ENCODE measurements at regions not wholly inside any gene's neighbourhood (a gene's known extent, or its start where the extent isn't known, plus 50 kb on each side); places are given as distances from the start of the nearest gene placed in this dataset.
"Not testable (repeated sequence)": the region's sequence is repeated elsewhere in the genome, so short reads cannot be mapped to it uniquely, and the experiment has no call there.

DNA sequence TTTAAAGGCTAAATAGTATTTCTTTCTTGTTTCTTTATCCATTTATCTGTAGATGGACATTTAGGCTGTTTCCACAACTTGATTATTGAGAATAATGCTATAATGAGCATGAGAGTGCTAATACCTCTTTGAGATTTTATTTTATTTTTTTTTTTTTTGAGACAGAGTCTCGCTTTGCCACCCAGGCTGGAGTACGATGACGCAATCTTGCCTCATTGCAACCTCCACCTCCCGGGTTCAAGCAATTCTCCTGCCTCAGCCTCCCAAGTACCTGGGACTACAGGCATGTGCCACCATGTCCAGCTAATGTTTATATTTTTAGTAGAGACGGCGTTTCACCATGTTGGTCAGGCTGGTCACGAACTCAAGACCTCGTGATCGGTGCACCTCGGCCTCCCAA is 366.5 kb upstream of the PODXL start:
- ATAC-seq; intact Hi-C loops (cut with DNase I); DNase-seq: not testable (repeated sequence)

GRCh38 chr7:131921016-131921415 is 364.6 kb upstream of the PODXL start:
- peak in 1 of 2 donors; percentile 81 for ATAC-seq
- intact Hi-C loops (cut with DNase I), result no loop called here
- no peak for DNase-seq

DNA sequence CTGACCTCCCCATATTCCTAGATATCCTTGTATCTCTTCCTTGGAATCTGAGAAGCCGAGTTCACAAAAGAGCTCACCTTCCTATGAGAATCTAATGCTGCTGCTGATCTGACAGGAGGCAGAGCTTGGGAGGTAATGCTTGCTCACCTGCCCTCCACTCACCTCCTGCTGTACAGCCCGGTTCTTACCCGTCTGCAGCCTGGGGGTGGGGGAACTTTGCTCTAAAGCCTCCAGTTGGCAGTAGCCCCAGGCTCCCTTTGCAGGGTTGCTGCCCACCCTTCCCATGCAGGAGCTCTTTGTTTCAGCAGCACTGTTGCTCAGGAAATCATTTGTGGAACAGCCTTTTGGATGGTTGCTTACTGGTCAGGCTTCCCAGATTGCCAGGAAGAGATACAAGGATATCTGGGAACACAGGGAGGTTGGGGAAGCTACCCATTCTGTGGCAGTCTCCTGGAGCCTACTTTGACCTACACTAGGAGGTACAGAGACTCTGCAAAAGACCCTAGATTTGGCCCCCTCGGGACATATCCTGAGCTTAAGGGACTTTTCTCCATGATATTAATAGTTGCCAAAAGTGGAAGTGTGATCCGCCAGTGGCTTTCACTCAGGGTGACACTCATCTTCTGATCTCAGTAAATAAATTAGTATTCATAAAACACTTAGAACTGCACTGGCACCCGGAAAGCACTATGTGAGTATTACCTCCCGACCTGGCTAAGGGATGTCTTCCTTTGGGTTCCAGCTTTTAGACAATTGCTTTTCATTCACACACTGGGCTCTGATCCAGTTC is 363.7 kb upstream of the PODXL start:
- intact Hi-C loops (cut with DNase I), result no loop called here
- ATAC-seq, result no peak
- no peak for DNase-seq

GRCh38 chr7:131911112-131911511 is 354.7 kb upstream of the PODXL start:
- DNase-seq (no peak), ATAC-seq (no peak)
- intact Hi-C loops (cut with DNase I), result no loop called here

GRCh38 chr7:131909151-131909768 is 352.8 kb upstream of the PODXL start:
- DNase-seq (no peak), ATAC-seq (peak; percentile 34 to 76)
- intact Hi-C loops (cut with DNase I), result no loop called here

GRCh38 chr7:131908714-131909113 is 352.3 kb upstream of the PODXL start:
- ATAC-seq, result no peak
- intact Hi-C loops (cut with DNase I), result no loop called here
- no peak for DNase-seq

DNA sequence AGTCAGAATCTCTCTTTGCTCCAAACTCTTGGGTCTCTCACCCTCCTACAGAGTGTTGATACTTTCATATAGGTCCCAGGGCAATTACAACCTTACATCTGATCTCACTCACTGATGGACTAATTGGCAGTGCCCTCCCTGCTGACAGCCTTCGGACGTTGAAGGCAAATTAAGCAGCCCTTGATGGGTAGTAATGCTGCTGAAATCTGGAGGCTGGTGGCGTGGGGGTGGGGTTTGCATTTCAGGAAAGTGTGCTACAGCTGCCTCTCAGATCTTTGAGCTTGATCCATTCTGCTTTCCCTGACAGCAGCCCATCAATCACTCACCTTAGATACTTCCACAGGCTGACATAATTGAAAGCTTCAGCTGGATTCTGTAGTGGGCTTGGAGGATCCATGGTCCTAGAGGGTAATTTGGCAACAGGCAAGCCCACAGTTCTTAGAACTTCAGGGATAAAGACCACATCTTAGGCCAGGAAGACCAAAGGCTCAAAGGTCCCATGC is 349.1 kb upstream of the PODXL start:
- intact Hi-C loops (cut with DNase I), result no loop called here
- ATAC-seq (no peak), DNase-seq (no peak)

GRCh38 chr7:131904760-131905327 is 348.4 kb upstream of the PODXL start:
- ATAC-seq, result no peak

GRCh38 chr7:131903315-131903714 is 346.9 kb upstream of the PODXL start:
- intact Hi-C loops (cut with DNase I), result no loop called here
- ATAC-seq (no peak), DNase-seq (no peak)

More at GRCh38 chr7:131904760-131905327, 348.4 kb upstream of the PODXL start:
- intact Hi-C loops (cut with DNase I), result no loop called here
- DNase-seq, result no peak

GRCh38 chr7:131900785-131901287 is 344.4 kb upstream of the PODXL start:
- DNase-seq (no peak), ATAC-seq (no peak)
- intact Hi-C loops (cut with DNase I), result no loop called here

DNA sequence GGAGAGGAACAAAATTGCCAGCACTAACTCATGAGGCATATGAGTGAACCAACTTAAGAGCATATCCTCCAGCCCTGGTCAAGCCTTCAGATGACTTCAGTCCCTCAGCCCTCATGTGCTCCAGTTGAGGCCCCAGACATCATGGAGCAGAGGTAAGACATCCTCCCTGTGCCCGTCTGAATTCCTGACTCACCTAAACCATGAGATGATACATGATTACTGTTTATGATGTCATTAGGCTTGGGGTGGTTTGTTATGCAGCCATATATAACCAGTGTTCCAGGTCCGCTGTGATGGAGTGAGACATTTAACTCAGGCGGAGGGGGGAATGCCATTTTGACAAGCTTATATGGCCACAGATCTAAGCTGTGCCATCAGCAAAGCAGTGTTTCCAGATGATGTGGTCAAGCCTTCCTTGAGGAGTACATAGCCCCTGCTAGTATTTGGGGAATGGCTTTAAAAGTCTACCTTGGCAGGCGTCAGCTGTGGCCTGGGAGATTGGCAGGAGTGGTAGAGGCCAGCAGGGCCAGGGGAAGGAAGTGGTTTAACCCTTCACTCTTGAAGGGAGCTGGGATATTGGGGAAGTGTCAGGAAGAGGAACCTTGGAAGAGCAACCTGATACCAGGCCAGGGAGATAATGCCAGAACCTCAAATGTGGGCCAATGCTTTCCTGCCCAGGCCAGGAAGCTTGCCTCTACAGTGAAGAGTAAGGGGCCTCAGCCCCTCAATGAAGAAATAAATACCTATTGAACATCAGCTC is 343.0 kb upstream of the PODXL start:
- intact Hi-C loops (cut with DNase I), result no loop called here
- ATAC-seq (no peak), DNase-seq (no peak)

GRCh38 chr7:131898418-131898817 is 342.0 kb upstream of the PODXL start:
- DNase-seq (no peak), ATAC-seq (peak; percentile 23 to 53)
- intact Hi-C loops (cut with DNase I), result no loop called here

GRCh38 chr7:131897790-131898165 is 341.4 kb upstream of the PODXL start:
- intact Hi-C loops (cut with DNase I), result no loop called here
- ATAC-seq (no peak), DNase-seq (no peak)

- no peak for DNase-seq
- ATAC-seq, result peak in 1 of 2 donors; percentile 71
- intact Hi-C loops (cut with DNase I), result no loop called here
Observed at GRCh38 chr7:131897016-131897789, 340.8 kb upstream of the PODXL start.

GRCh38 chr7:131896165-131896863 is 339.9 kb upstream of the PODXL start:
- no peak for DNase-seq
- intact Hi-C loops (cut with DNase I), result no loop called here
- no peak for ATAC-seq

GRCh38 chr7:131895541-131896164 is 339.2 kb upstream of the PODXL start:
- DNase-seq (no peak), ATAC-seq (peak in 1 of 2 donors; percentile 46)
- intact Hi-C loops (cut with DNase I), result no loop called here

DNA sequence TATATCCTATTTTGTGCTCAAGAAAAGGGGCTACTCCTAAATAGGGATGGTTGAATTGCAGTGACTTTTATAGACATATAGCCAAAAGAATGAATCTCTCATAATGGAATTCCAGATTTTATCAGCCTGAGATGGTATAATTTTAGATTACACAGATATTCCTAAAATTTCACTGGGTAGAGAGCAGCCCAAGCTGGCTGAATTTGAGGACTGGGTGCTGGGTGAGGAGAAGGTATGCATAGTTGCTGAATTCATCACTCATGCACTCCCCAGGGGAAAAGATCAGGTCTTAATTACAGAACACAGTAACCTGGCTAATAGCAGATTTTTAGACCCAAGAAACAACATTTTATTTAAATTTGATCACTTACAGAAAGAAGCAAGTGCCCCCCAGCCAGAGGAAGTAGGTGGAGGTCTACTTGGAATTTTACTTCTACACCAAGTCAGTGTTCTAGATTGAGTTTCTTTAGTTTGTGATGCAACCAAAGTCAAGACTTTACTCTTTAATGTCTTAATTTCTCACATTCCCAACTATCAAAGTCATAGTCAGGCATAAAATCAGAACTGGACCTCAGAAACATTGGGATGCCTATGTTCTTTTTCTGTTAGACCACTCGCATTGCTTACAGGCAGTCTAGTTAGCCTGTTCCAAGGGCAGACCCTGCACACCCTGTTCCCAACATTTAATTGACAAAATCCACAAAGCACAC is 337.4 kb upstream of the PODXL start:
- DNase-seq, result no peak
- intact Hi-C loops (cut with DNase I), result no loop called here
- no peak for ATAC-seq

Measured in left cardiac atrium (tissue), 4 donors.